Activated T-cell treated with anti-CD3 and anti-CD28 coated beads, Interleukin-2, amount 50 U/mL, for 1 hour (primary cell): ENCODE measurements at regions not wholly inside any gene's neighbourhood (a gene's known extent, or its start where the extent isn't known, plus 50 kb on each side); places are given as distances from the start of the nearest gene placed in this dataset.
"Not testable (repeated sequence)": the region's sequence is repeated elsewhere in the genome, so short reads cannot be mapped to it uniquely, and the experiment has no call there.

Experiments used
- DNase-seq: peaks from one replicate; pipeline ENCODE4 v3.0.0-alpha.2; 2020

DNA sequence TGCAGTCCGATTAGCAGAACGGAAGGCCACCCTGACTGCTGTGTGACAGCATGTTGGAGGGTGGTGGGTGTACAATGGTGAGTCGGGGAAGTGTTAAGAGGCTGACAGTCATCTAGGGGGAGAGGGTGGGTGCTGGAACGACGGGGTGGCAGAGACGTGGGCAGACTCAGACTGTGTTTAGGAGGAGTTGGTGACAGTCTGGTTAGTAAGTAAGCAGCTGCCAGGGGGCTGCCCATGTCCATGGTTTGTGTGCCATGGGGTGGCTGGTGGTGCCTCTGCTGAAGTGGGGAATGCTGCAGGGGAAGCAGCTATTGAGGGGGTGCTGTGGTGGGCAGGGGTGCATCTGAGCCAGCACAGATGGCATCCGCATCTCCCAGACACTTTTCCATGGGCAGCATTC lies 51.3 kb upstream of the BOD1 start:
- no peak for DNase-seq

DNA sequence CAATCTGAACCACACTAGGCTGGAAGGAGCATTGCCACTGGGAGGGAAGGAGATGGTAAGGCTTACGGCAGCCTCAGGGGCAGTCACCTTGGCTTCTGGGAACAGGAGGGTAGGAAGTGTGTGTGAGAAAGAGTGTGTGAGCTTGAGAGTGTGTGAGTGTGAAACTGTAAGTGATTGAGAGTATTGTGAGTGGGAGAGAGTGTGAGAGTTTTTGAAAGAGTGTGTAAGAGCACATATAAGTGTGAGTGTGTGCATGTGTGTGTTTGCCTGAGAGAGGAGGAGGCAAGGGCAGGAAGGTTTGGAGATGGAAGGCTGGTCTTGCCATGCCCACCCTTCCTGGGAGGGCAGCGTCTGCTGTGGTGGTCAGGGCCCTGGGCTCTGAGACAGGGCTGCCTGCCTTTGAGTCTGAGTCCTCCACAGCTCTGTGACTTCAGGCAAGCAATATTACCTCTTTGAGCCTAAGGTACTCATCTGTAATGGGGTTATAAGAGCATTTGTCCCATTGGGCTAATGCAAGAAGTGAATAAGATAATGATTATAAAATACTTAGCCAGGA lies 51.9 kb upstream of the BOD1 start:
- no peak for DNase-seq

DNA sequence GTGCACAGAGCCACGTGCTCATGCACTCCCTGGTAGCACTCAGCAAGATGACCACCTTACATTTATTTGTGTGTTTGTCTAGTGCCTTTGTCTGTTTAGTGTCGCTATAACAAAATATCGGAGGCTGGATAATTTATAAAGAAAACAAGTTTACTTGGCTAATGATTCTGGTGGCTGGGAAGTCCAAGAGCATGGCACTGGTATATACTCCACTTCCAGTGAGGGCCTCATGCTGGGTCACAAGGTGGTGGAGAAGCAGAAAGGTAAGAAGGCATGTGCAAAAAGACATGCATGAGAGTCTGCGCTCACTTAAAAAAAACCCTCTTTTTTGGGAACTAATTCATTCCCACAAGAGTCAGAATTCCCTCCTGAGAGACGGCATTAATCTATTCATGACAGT lies 52.5 kb upstream of the BOD1 start:
- DNase-seq: no peak

DNA sequence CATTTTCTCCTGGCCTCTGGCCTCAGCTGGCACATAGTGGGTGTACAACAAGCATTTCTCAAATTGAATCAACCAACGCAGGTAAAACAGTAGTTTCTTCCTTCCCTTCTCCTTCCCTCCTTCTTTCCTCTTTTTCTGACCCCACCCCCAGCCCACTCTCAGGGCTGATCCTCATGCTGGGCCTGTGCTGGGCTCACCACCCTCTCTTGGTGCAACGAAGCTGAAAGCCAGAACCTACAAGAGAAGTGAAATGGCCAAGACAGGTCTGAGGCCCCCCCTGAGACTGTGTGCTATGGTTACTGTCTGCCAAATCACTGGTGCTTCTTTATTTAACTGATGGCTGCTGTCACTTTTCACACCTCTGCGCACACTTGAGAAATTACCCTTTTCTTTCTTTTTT lies 53.0 kb upstream of the BOD1 start:
- DNase-seq: no peak

DNA sequence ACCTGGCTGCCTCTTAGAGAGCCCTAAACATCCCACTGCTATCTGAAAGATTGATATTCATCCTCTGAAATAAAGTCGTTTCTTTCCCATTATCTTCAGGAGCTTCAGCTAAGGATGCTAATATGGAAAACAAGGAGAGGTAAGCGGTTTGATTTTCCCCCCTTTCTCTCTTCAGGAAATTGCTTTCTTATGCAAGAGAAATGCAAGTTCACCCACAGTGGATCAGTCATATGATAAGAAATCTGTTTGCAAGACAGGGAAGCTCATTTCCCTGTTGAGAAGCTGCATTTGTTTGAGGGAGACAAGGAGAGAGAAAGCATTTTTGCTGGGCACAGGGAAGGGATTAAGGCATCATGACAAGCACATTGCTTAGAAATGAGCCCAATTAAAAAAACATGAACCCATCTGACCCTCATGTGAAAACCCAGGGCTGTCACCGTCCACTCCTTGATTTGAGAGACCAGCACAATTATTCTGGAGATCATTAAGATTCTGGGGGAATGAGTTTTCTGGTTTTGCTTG lies 53.7 kb upstream of the BOD1 start:
- no peak for DNase-seq

DNA sequence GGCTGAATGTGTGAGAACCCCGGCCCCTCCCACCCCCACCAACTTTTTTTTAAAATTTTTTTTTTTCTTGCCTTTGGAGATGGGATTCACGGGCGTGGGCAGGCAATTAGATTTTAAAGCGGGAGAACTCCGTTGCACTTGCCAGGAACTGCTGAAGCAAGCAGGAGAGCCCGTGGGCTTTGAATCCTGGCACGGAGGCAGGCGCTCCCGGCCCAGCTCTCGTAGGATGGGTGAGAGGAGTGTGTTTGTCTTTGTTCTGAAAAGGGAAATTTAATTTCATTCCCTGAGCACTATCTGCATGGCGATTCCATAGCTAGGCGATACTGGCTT lies 54.3 kb upstream of the BOD1 start:
- no peak for DNase-seq

DNA sequence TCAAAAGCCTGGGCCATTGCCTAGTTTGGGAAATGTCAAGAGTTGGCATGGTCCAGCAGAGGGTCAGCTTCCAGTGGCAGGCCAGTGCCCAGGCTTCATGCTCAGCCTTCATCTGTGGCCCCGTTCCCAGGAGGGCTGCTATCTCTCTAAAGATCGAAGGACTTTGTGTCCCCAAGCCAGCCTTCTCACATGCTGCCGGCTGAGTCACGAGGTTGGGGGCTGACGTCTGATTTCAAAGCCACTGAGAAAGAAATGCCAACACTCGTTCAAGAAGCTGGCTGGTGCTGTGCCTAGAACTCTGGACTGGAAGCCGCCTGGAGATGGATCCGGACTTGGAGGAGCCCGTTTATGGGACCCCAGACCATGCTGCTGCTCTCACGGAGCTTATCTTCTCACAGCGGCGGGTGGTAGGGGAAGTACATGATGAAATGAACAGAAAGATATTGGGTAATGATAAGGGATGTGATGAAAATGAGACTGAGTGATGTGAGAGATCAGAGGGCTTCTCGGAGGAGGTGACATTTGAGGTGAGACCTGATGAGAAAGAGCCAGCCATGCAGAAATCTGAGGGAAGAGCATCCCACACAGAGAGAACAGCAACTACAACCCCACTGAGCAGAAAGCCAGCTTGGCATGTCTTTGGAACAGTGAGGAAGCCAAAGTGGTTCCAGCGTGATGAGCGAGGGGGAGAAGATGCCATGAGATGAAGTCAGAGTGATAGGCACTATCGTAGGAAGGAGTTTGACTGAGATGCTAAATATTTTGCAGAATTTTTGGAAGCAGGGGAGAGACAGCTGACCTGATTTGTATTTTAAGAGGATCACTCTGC lies 54.9 kb upstream of the BOD1 start:
- no peak for DNase-seq

DNA sequence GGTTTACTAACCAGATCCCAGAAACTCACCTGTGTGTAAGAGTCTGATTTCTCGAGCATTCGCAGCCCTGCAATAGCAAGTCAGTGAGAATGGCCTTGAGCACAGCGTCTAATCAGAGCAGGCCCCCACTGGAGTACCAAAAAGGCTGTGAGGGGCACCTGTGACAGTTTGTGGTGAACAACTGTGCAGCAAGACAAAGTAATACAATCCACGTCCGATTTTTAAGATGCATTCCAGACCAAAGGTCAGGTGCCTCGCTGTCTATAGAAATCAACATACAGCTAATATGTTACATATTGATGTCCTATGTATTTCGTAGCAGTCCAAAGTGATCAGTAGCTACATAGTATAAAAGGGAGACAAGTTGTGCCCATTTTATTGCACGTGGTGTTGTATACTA lies 55.7 kb upstream of the BOD1 start:
- DNase-seq: no peak

DNA sequence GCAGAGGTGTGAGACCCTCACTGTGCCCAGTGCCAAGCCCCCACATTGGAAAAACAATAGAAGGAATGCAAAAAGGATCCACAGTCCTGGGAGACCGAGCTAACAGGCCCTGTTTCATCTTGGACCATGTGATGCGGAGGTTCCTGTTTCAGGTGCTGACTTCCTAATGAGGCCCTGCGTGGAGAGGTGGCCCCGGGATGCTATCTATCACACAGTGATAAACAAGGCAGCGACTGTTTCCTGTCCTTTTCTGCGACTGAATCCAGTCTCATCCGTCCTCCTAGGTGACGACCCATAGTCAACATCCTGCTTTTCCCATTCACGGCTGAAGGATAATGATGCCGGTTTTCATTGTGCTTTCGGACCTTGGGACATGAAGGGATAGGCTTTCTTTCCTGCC lies 56.4 kb upstream of the BOD1 start:
- DNase-seq: no peak

DNA sequence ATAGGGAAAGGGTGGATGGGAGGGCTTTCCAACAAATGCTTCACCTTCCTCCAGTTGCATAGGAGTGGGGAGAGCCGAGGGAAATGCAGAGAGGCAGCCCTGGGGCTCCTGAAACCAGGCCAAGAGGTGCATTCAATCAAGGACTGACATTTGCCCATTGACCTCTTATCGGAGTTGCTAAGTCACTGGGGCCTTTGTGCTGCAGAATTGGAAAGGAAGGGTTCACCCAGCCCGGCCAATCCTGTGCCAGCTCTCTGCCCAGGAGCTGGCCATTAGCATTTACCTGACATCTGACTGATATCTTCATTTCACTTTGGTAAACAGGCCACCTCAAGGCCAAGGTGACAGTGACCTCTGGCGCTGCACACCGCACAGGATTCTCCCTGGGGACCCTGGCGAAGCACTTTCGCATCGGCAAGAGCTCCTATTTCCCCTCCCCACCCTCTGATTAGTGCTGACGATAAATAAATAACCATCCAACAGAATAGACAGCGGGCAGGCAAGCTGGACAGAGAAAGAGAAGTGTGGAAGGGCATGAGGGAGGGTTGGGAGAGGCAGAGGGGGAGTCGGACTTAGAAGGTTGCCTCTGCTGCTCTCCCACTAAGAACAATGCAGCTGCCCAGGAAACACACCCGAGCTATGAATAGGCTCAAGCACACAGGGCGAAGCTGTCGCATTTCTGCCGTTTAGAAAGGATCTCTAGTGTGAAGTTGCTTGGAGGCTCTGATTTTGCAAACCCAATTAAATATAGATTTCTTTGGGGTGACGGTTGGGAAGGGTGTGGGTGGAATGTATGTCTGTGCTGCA lies 57.0 kb upstream of the BOD1 start:
- no peak for DNase-seq

DNA sequence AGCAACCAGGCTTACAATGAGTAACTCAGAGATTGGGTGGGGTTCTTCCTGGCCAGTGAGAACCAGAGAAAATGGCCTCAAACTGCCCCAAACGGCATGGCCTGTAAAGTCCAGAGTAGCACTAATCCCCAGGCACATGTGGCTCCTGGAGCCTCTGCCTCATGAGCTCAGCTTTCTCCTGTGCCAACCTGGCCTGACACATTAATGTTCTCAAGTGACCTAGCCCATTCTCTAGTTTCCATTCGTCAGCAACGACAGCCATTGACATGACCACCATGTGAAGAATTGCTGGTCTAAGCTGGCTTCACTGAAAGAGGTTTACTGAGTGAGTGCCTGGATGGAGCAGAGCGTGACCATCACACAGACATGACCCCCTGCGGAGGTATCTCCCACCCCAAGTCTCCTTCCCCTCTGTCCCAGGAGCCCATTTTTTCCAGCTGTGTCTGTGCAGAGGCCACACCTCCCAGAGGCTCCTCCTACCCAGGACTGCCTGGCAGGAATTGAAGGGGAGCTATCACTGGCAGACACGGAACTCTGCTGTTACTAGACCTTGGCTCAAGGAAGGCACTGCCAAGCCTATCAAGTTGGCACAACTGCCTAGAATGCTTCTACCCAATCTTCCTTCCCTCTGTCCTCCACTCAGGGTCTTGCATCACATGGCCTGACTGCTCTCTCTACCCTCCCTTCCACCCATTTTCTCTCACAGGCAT lies 59.0 kb upstream of the BOD1 start:
- DNase-seq: no peak

DNA sequence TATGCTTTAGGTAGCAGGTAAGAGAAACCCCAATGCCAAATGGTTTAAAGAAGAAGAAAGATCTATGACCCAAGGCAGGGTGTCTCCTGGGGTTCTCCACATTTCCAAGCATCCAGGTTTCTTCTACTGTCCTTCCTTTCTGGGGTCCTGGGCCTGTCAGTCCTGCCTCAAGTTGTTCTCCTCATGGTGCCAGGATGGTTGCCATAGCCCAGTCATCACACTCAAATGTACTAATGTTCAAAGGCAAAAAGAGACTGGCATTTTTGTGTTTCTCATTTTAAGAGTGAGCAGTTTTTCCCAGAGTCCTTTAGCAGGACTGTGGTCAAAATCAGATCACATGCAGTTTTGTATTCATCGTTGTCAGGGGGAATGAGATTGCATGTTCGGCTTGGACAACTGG lies 59.9 kb upstream of the BOD1 start:
- DNase-seq: no peak

DNA sequence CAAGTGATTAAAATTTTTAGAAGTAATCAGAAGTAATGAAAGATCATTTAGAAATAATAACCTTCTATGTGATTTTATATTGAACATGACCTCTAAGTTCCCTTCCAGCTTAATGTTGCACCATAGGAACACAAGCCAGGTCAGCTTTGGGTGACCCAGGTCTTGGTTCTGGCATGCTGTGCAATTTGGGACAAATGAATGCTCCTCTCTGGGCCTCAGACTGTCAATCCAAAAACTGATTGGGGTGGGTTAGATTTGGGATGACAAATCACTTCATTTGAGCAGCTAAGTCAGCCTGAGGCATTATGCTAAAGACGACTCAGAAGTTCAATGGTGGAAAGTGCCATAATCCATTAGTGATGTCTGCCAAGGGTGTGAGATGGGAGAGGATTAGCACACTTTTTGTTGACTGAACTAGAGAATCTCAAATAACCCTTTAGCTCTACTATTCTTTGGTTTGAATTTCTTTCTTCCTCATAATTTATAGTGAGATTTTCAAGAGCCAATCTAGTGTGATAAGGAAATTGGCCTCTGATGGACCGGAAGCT lies 60.7 kb upstream of the BOD1 start:
- no peak for DNase-seq

DNA sequence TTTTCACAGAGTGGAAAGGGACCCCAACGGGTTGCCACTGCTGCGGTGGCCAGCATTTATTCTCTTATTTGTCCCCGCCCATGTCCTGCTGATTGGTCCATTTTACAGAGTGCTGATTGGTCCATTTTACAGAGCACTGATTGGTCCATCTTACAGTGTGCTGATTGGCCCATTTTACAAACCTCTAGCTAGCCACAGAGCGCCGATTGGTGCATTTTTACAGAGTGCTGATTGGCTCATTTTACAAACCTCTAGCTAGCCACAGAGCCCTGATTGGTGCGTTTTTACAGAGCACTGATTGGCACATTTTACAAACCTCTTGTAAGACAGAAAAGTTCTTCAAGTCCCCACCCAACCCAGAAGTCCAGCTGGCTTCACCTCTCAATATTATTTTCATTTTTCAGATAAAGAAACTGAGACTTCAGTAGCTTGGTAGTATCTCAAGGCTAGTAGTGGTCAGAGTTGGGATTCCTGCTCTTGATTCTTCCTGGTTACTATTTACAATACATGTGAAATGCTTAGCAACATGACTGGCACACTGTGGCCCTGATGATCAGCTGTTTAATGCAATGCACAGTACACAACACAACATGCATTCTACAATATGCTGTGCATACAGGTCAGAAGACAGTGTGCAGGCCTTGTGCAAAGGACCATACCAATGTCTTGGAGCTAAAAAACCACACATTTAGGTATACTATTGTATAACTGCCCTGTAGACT lies 63.6 kb upstream of the BOD1 start:
- DNase-seq: no peak

DNA sequence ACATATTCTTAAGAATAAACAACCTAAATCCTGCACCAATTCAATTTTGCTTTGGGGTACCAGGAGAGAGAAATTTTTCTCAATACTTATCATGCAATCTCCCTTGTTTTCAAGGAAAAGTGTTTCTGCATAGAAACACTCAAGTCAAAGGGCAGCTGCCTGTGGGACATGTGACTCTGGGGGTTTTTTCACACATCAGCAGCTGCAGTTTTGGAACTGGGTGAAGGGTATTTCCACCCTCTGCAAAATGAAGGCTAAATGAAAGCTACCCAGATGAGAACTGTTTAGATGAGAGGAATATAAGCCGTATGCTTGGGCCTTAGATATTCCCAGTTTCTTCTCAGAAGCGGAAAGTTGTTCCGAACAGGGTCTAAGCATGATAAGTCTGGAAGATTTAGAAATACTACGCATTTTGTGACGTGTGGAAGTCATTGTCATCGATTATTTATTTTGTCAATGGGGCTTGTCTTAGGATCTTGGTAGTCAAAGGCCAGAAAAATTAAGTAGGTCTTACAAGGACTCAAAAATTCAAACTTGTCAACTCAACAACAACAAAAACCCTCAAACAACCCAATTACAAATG lies 64.3 kb upstream of the BOD1 start:
- no peak for DNase-seq

DNA sequence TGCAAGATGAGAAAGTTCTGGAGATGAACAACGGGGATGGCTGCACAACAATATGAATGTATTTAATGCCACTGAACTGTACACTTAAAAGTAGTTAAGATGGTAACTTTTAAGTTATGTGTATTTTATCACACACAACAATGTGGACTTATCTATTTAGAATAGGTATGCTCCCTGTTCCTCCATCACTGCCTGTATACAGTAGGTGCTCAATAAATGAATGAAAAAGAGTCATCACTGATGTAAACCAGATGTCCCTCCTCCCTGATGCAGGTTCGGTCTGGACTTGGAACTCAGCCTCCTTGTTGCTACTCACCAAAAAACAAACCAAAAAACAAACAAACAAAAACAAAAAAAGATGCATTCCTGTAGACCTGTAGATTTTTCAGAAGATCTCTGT lies 65.9 kb upstream of the BOD1 start:
- no peak for DNase-seq

DNA sequence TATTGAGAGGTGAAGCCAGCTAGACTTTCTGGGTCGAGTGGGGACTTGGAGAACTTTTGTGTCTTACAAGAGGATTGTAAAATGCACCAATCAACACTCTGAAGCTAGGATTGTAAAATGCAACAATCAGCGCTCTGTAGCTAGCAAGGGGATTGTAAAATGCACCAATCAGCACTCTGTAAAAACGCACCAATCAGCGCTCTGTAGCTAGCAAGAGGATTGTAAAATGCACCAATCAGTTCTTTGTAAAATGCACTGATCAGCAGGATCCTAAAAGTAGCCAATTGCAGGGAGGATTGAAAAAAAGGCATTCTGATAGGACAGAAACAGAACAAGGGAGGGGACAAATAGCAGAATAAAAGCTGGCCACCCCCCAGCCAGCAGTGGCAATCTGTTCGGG lies 68.1 kb upstream of the BOD1 start:
- DNase-seq: not testable (repeated sequence)

DNA sequence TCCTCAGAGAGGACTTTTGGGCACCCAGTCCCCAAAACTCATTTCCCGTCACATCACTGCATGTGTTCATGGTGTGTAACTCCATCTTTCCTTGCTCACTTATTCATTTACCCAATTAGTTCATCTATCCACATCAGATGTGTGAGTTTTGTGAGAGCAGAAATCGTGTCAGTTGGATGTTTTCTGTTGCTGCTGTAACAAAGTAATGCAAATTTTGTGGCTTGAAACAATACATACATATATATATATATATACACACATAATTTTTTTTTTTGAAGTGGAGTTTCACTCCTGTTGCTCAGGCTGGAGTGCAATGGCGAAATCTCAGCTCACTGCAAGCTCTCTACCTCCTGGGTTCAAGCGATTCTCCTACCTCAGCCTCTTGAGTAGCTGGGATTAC lies 70.5 kb upstream of the BOD1 start:
- no peak for DNase-seq

DNA sequence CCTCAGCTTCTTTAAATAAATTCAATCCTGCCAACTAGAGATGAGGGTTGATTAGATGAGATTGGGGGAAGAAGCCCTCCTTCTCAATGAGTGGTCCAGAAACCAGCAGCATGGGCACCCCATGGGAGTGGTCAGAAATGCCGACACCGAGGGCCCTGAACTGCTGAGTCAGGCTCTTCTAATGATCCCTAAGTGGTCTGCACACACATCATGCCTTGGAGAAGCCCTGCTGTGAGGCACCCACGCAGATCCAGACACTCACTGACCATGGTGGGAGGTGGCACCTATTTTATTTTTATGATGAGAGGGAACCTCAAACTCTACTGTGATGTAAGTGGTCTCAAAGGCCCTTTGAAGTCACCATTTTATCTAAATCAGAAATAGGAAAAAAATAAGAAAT lies 72.3 kb upstream of the BOD1 start:
- DNase-seq: no peak

DNA sequence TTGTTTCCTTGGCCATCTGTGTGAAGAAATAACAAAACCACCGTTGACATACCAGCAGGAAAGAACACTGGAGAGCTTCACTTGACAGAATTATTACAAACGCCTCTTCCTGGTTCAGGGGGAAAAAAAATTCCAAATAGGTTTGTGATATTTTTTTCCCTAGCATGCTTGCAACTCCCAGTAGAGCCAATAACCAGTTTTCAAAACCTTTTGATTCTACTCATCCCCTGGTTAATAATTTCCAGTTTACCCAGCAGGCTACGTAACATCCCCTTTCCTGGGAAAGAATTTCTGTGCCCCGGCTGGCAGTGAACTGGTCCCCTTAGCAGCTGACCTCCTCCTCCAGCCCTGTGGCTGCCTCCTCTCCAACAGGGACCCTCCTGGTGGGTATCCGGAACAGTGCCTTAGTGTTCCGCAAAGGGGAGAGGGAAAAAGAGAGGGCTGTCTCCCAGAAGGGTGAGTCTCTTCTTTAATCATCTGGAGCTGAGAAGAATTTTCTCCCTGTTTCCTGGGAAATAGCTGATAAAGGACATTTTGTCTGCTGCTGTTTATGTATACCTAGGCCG lies 72.8 kb upstream of the BOD1 start:
- no peak for DNase-seq

DNA sequence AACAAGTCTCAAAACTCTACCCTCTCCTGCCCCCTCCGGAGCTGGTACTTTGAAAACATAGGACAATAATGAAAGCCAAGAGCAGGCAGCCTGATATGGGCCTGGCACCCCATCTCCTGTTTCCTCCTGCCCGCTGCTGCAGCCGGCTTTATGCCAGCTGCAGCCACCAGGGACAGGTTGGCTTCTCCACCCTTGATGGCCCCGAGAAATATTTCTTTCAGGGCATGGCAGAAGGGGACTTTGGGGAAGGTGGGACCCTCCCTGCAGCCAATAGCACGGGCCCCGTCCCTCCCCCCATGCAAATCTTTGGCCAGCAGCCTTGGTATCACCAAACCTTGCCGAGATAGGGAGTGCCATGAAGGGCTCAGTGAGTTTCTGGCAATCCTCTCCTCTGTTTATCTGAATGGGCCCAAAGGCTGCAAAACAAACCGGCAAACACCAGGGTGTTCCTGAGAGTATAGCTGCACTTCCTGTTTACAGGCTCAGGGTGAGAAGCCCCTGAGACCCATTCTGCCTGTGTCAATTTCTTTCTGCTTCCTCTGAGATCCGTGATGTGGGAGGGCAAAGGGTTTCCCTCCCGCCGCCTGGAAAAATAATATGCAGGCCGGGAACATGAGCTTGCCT lies 73.4 kb upstream of the BOD1 start:
- DNase-seq: no peak
